Ectodermal cell (in vitro differentiated cells): ENCODE measurements at regions not wholly inside any gene's neighbourhood (a gene's known extent, or its start where the extent isn't known, plus 50 kb on each side); places are given as distances from the start of the nearest gene placed in this dataset.

Experiments used
- H3K27ac ChIP-seq: 2 replicates; pipeline ENCODE4 v1.7.0; 2013; ENCODE audit warnings: mild to moderate bottlenecking, low read depth, low read length; ENCODE audit not compliant: insufficient read depth, poor library complexity, severe bottlenecking
- H3K27me3 ChIP-seq: 2 replicates; pipeline ENCODE4 v1.7.0; 2013; ENCODE audit warnings: mild to moderate bottlenecking, low read length; ENCODE audit not compliant: insufficient read depth, control insufficient read depth, poor library complexity, severe bottlenecking
- H3K36me3 ChIP-seq: one replicate; pipeline ENCODE4 v1.7.0; 2013; ENCODE audit warnings: low read length; ENCODE audit not compliant: control insufficient read depth, insufficient read depth
- H3K4me1 ChIP-seq: one replicate; pipeline ENCODE4 v1.7.0; 2013; ENCODE audit warnings: low read length; ENCODE audit not compliant: control insufficient read depth, insufficient read depth
- H3K4me3 ChIP-seq: 2 replicates; pipeline ENCODE4 v1.7.0; 2013; ENCODE audit warnings: low read depth, low read length, control low read depth; ENCODE audit not compliant: insufficient read depth
- H3K9me3 ChIP-seq: 2 replicates; pipeline ENCODE4 v1.7.0; 2013; ENCODE audit warnings: mild to moderate bottlenecking, low read length, moderate library complexity; ENCODE audit not compliant: control insufficient read depth
- whole genome bisulfite sequencing, 2 experiments: methylation state at CpG; one replicate each; pipeline ENCODE4 v1.1.7; 2013; ENCODE audit warnings: missing lambda C conversion rate in 2 of 2; 5-methylcytosine and 5-hydroxymethylcytosine counted together

DNA sequence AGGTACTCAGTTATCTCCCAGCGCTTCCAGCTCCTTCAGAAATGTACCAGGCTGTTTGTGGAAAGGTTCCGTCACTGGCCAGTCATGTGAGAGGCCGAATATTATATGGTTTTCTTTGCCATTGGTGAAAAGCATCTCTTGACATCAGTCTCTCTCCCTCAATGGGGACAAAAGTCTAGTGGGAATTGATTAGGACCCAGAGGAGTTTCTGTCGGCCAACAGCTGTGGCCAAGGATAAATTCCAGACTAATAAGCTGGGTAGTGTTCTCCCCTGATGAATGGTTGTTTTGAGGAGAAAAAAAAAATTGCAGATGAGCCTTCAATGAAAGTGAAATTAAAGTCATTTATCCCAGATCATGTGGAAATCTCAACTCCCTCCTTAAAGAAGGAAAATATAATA lies 404.7 kb upstream of the THRB start:
- no peak overlapping the region for H3K4me3 ChIP-seq
- no peak overlapping the region for H3K27ac ChIP-seq
- no peaks in the 10 kb centered on the region for H3K27me3 ChIP-seq
- H3K9me3 ChIP-seq = no peaks in the 10 kb centered on the region
- no peaks in the 10 kb centered on the region for H3K4me1 ChIP-seq
- H3K36me3 ChIP-seq = no peaks in the 10 kb centered on the region
- 94 to 95% methylated on average over 4 of the region's 4 CpGs for WGBS, 2 experiments

DNA sequence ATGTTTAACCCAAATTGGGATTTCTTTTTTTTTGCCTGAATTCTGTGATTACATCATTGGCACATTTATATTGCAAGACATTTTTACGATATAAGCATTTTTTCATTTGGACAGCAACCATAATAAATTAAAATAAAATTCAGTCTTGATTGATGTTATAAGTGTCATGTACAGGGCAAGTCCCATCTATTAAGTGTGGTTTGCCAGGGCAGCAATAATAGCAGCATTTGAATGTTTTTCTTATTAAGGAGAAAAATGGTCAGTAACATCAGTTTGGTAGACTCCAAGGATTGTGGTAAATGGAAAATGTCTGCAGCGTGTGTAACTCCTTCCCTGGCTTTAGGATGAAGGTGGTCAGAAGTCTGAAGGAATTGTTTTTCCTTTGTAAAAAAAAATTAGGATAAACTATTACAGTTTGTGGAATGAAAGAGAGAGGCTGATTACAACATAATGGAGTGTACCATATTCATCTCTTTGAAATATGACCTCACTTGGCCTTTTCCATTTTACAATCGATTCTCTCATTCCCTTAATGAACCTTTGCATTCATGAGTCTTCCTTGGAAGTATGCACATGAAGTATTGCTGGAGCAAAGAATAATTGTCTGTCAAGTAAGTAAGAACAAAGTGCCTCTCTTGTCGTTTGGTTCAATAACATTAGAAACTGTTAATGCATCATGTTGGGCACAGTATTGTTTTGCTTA lies 405.4 kb upstream of the THRB start:
- H3K27me3 ChIP-seq = no peaks in the 10 kb centered on the region
- WGBS, 2 experiments = 94 to 96% methylated on average over 2 to 4 of the region's 4 CpGs

DNA sequence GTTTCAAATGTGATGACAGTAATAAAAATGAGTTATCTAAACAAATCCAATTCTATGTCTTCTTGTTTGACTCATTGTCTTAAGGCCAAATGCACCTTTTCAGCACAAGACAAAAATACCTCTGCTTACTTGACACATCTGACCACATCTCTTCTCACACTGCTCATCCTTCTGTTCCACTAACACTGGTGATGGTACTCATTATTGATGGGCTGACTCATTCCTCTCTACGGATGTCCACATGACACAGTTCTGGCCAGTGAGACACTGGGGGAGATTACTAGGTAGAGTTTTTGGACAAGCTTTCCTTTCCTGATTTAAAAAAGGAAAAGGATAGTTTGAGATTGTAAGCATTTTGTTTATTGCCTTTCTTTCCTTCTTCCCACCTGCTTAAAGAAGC lies 410.6 kb upstream of the THRB start:
- Histone ChIP-seq H3K27me3 (no peaks in the 10 kb centered on the region), H3K4me1 (no peaks in the 10 kb centered on the region), H3K36me3 (no peaks in the 10 kb centered on the region), H3K4me3 (no peak overlapping the region), H3K27ac (no peak overlapping the region), H3K9me3 (no peaks in the 10 kb centered on the region)
- WGBS, 2 experiments = 94 to 96% methylated on average over 1 of the region's 1 CpG

More for the DNA sequence above, 405.4 kb upstream of the THRB start:
- Histone ChIP-seq H3K36me3 (no peaks in the 10 kb centered on the region), H3K27ac (no peak overlapping the region), H3K9me3 (no peaks in the 10 kb centered on the region), H3K4me3 (no peak overlapping the region), H3K4me1 (no peaks in the 10 kb centered on the region)

GRCh38 chr3:24907106-24907505 lies 412.5 kb upstream of the THRB start:
- Histone ChIP-seq H3K27me3 (no peaks in the 10 kb centered on the region), H3K9me3 (no peaks in the 10 kb centered on the region), H3K36me3 (no peaks in the 10 kb centered on the region), H3K4me3 (no peak overlapping the region), H3K4me1 (no peaks in the 10 kb centered on the region), H3K27ac (no peak overlapping the region)
- 90 to 97% methylated on average over 1 to 2 of the region's 2 CpGs for WGBS, 2 experiments

GRCh38 chr3:24911076-24911475 lies 416.4 kb upstream of the THRB start:
- H3K9me3 ChIP-seq = no peaks in the 10 kb centered on the region
- no peaks in the 10 kb centered on the region for H3K4me1 ChIP-seq
- H3K27me3 ChIP-seq = no peaks in the 10 kb centered on the region
- no peak overlapping the region for H3K27ac ChIP-seq
- H3K4me3 ChIP-seq = no peak overlapping the region
- 100% methylated on average over 1 of the region's 3 CpGs; no CpG with 5 or more reads in 1 of the 2 experiments for WGBS, 2 experiments
- H3K36me3 ChIP-seq = no peaks in the 10 kb centered on the region

DNA sequence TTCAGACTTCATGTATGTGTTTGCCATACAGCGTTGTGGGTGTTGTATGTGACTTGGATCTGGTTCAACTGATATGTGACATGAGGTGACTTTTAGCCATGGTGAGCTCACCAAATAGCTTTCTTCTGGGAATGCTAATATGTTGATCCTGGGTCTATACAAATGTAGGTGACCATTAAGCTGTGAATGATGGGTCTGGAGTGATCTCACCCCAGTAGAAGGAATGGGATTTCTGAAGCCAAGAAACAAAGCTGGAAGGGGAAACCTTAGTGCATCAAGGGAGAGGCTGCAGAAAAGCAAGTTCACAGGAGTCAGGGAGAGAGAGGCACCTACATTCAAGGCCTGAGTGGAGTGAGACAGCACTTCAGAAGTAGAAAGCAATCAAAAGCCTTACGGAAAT lies 421.0 kb upstream of the THRB start:
- 97 to 98% methylated on average over 2 of the region's 2 CpGs for WGBS, 2 experiments
- Histone ChIP-seq H3K27me3 (no peaks in the 10 kb centered on the region), H3K4me3 (no peak overlapping the region), H3K9me3 (no peaks in the 10 kb centered on the region), H3K36me3 (no peaks in the 10 kb centered on the region), H3K27ac (no peak overlapping the region), H3K4me1 (no peaks in the 10 kb centered on the region)

DNA sequence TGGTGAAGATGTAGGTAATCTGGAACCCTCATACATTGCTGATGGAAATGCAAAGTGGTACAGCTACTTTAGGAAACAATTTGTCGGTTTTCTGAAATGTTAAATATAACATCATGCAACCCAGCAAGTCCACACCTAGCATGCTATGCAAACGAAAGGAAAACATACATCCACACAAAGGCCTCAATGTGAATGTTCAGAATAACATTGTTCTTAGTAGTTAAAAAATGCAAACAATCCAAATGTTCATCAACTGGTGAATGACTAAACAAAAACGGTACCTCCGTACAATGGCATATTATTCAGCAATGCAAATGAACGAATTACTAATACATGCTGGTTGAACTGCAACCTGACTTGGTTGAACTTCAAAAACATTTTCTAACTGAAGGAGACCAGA lies 423.3 kb upstream of the THRB start:
- H3K9me3 ChIP-seq = no peaks in the 10 kb centered on the region
- WGBS, 2 experiments = 93 to 96% methylated on average over 5 of the region's 5 CpGs

DNA sequence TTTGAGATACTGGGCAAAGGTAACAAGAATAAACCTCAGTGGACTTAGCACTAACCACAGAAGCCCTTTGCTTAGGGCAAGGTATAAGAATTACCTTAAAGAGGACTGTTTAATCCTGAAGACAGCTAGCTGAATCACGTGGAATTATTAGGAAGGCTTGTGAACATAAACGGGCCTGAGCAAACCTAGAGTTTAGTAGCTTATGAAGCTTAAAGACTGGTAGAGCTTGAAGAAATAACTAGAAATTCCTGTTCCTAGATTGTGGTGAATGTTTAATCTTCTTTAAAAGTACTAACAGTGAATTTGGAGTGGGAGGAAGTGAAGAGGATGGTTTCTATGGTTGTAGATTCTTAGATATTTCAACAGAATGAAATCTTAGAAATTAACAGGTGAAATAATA lies 428.9 kb upstream of the THRB start:
- H3K4me3 ChIP-seq = no peak overlapping the region
- H3K36me3 ChIP-seq = no peaks in the 10 kb centered on the region
- H3K27ac ChIP-seq = no peak overlapping the region
- H3K27me3 ChIP-seq = no peaks in the 10 kb centered on the region
- no peaks in the 10 kb centered on the region for H3K9me3 ChIP-seq
- WGBS, 2 experiments = 87 to 90% methylated on average over 2 of the region's 2 CpGs
- H3K4me1 ChIP-seq = no peaks in the 10 kb centered on the region

More for the DNA sequence above, 423.3 kb upstream of the THRB start:
- H3K27ac ChIP-seq = no peak overlapping the region
- no peaks in the 10 kb centered on the region for H3K27me3 ChIP-seq
- no peaks in the 10 kb centered on the region for H3K36me3 ChIP-seq
- no peak overlapping the region for H3K4me3 ChIP-seq
- no peaks in the 10 kb centered on the region for H3K4me1 ChIP-seq

GRCh38 chr3:24929521-24929920 lies 434.9 kb upstream of the THRB start:
- no peaks in the 10 kb centered on the region for H3K27me3 ChIP-seq
- no peaks in the 10 kb centered on the region for H3K36me3 ChIP-seq
- whole genome bisulfite sequencing, 2 experiments = 100% methylated on average over 1 of the region's 1 CpG
- no peak overlapping the region for H3K4me3 ChIP-seq
- no peak overlapping the region for H3K27ac ChIP-seq
- no peaks in the 10 kb centered on the region for H3K9me3 ChIP-seq
- H3K4me1 ChIP-seq = no peaks in the 10 kb centered on the region

GRCh38 chr3:24933401-24933800 lies 438.8 kb upstream of the THRB start:
- Histone ChIP-seq H3K9me3 (no peaks in the 10 kb centered on the region), H3K27me3 (no peaks in the 10 kb centered on the region), H3K27ac (no peak overlapping the region), H3K36me3 (no peaks in the 10 kb centered on the region), H3K4me1 (no peaks in the 10 kb centered on the region), H3K4me3 (no peak overlapping the region)
- 91 to 96% methylated on average over 3 of the region's 3 CpGs for WGBS, 2 experiments

DNA sequence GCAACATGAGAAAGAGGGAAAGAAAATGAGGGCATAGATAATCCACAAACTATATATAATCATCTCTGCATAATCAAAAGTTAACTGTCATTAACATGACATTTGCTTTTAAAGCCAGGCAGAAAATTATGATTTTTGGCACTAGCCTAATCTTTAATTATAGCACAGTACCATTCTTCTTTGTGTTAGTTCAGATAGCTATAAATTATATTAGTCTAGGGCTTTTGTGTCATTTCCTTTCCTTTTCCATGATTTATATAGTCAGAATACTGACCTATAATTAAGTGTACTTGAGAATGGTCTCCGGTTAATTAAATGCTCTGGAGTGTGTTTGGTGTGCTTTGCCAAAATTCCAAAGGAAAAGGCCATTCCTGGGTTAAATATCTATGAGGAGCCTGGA lies 441.9 kb upstream of the THRB start:
- H3K4me1 ChIP-seq = no peaks in the 10 kb centered on the region
- no peaks in the 10 kb centered on the region for H3K36me3 ChIP-seq
- H3K27ac ChIP-seq = no peak overlapping the region
- no peaks in the 10 kb centered on the region for H3K9me3 ChIP-seq
- H3K27me3 ChIP-seq = no peaks in the 10 kb centered on the region
- WGBS, 2 experiments = 95 to 98% methylated on average over 1 of the region's 1 CpG
- H3K4me3 ChIP-seq = no peak overlapping the region
